HG02588 (cell line): ENCODE measurements at regions not wholly inside any gene's neighbourhood (a gene's known extent, or its start where the extent isn't known, plus 50 kb on each side); places are given as distances from the start of the nearest gene placed in this dataset.
"Not testable (repeated sequence)": the region's sequence is repeated elsewhere in the genome, so short reads cannot be mapped to it uniquely, and the experiment has no call there.

ENCODE experiments used
- ATAC-seq: cut with Tn5 transposase; IDR thresholded peaks from one replicate; pipeline ENCODE4 v1.9.1; 2021; ENCODE audit warnings: mild to moderate bottlenecking, moderate library complexity; ENCODE audit not compliant: unreplicated experiment

GRCh38 chr1:61581251-61581650, 143.7 kb downstream of the TM2D1 start:
- ATAC-seq: no peak

- ATAC-seq: no peak
Measured at GRCh38 chr1:61580417-61580816, 144.5 kb downstream of the TM2D1 start.

GRCh38 chr1:61579802-61580201, 145.1 kb downstream of the TM2D1 start:
- no peak for ATAC-seq

- no peak for ATAC-seq
Measured at GRCh38 chr1:61572046-61572445, 152.9 kb downstream of the TM2D1 start.

- ATAC-seq: no peak
Measured at GRCh38 chr1:61570191-61570590, 154.8 kb downstream of the TM2D1 start.

GRCh38 chr1:61569303-61569621, 155.7 kb downstream of the TM2D1 start:
- ATAC-seq: no peak

GRCh38 chr1:61568460-61569302, 156.3 kb downstream of the TM2D1 start:
- no peak for ATAC-seq

- no peak for ATAC-seq
Measured at GRCh38 chr1:61566177-61566576, 158.8 kb downstream of the TM2D1 start.

- no peak for ATAC-seq
Measured at GRCh38 chr1:61563611-61564010, 161.3 kb downstream of the TM2D1 start.

- ATAC-seq: no peak
Measured at GRCh38 chr1:61561666-61562065, 163.3 kb downstream of the TM2D1 start.

- no peak for ATAC-seq
Measured at GRCh38 chr1:61560385-61560784, 164.6 kb downstream of the TM2D1 start.

GRCh38 chr1:61556631-61557030, 168.3 kb downstream of the TM2D1 start:
- no peak for ATAC-seq

- ATAC-seq: no peak
Measured at GRCh38 chr1:61552630-61553305, 172.2 kb downstream of the TM2D1 start.

- not testable (repeated sequence) for ATAC-seq
Measured at GRCh38 chr1:61547302-61547701, 177.6 kb downstream of the TM2D1 start.

- ATAC-seq: not testable (repeated sequence)
Measured at GRCh38 chr1:61544870-61545269, 180.1 kb downstream of the TM2D1 start.

GRCh38 chr1:61543498-61543897, 181.4 kb downstream of the TM2D1 start:
- ATAC-seq: not testable (repeated sequence)

- ATAC-seq: no peak
Measured at GRCh38 chr1:61539720-61540462, 185.1 kb downstream of the TM2D1 start.

GRCh38 chr1:61538228-61538627, 186.7 kb downstream of the TM2D1 start:
- no peak for ATAC-seq

GRCh38 chr1:61536174-61537108, 188.5 kb downstream of the TM2D1 start:
- no peak for ATAC-seq

GRCh38 chr1:61534847-61535246, 190.1 kb downstream of the TM2D1 start:
- ATAC-seq: no peak

- ATAC-seq: no peak
Measured at GRCh38 chr1:61533546-61533945, 191.4 kb downstream of the TM2D1 start.
